ENCODE measurements at regions not wholly inside any gene's neighbourhood (a gene's known extent, or its start where the extent isn't known, plus 50 kb on each side); places are given as distances from the start of the nearest gene placed in this dataset.

DNA sequence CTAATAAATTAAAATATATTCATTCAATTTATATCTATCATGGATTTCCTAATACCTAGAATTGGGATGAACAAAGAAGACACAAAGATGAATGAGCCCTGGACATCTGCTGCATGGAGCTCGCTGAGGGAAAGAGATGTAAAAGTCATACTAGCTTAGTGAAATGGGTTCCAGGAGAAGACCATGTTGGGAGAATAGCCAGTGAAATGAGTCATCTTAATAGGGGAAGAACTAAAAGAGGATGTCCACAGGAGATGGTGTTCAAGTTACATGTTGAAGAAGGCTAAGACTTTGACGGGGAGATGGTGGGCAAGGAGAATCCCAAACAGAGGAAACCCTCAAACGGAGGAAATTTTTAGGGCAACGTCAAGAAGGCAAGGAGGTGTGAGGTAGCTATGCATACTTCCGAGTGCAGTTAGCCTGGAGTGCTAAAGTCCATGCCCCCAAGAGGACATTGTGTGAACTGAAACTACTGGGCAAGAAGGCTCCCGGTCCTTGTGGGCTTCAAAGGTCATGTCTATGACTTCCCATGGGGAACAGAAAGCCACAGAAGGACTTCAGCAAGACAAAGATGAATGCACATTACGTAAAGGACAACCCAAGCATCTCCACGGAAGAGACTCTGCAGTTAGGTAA, 220.5 kb upstream of the CDH11 start:
- no peak overlapping the region for H3K27ac ChIP-seq (ENCODE audit: extremely low read length, insufficient read depth, low read length)
- ChIA-PET CTCF (ENCODE audit: low intra/inter-chr PET ratio, low total read pairs) (no interaction called here), POLR2A (no interaction called here)
- TF ChIP-seq RFX3 (CRISPR knock-in tag; IDR thresholded peaks at IDR 0.05): no peak
- TF ChIP-seq EHMT2 (IDR thresholded peaks at IDR 0.05; ENCODE audit: borderline replicate concordance, low read depth, low read length): no peak
- no peak for TF ChIP-seq ZNF441 (CRISPR knock-in tag; IDR thresholded peaks at IDR 0.05; ENCODE audit: borderline replicate concordance)
- no peak overlapping the region for H2AFZ ChIP-seq (ENCODE audit: low read length)
- intact Hi-C loops (cut with micrococcal nuclease; ENCODE audit: unreplicated experiment): no loop called here
- no peak for DNase-seq (ENCODE audit: low spot score)
- no TSS peak for BruUV-seq (replicated peaks)
- in situ Hi-C loops (cut with HindIII; ENCODE audit: extremely low pct_ligation_motif_present, low pct_unique_long_range_greater_than_20kb): no loop called here
- no peak overlapping the region for H3K4me2 ChIP-seq (ENCODE audit: low read depth, low read length)
- H3K9ac ChIP-seq (ENCODE audit: insufficient read depth, low read depth, low read length): no peak overlapping the region
- 3% methylated on average over 8 of the region's 8 CpGs for whole genome bisulfite sequencing (ENCODE audit: low lambda C conversion rate)
- peaks cover 19% of the 10 kb centered on the region for H3K9me3 ChIP-seq (ENCODE audit: low read length)
- H3K79me2 ChIP-seq (ENCODE audit: insufficient read depth, low read length): no peaks in the 10 kb centered on the region
- no peaks in the 10 kb centered on the region for H3K36me3 ChIP-seq (replicated peaks in 1 of 2; ENCODE audit: control insufficient read depth in 1 of 2, insufficient read depth in 2 of 2, low read length in 2 of 2)
- no peaks in the 10 kb centered on the region for H4K20me1 ChIP-seq (ENCODE audit: insufficient read depth, low read length)
- no peaks in the 10 kb centered on the region for H3K4me1 ChIP-seq (ENCODE audit: insufficient read depth, low read length)
- no peak for FAIRE-seq
- no peaks in the 10 kb centered on the region for H3K27me3 ChIP-seq (ENCODE audit: control insufficient read depth in 1 of 2, insufficient read depth in 2 of 2, low read length in 2 of 2)
- no peak overlapping the region for H3K4me3 ChIP-seq (replicated peaks in 1 of 3; ENCODE audit: insufficient read depth in 1 of 3, low read depth in 2 of 3, low read length in 3 of 3)
- ATAC-seq: peak; percentile 41; the same call in 1 of the 3 replicates

GRCh38 chr16:65339062-65339461, 217.2 kb upstream of the CDH11 start:
- in situ Hi-C loops (cut with HindIII; ENCODE audit: extremely low pct_ligation_motif_present, low pct_unique_long_range_greater_than_20kb) (no loop called here), intact Hi-C loops (cut with micrococcal nuclease; ENCODE audit: unreplicated experiment) (no loop called here)
- ATAC-seq (no peak), DNase-seq (ENCODE audit: low spot score) (no peak), FAIRE-seq (no peak)
- Histone ChIP-seq H3K4me3 (replicated peaks in 1 of 3; ENCODE audit: insufficient read depth in 1 of 3, low read depth in 2 of 3, low read length in 3 of 3) (no peak overlapping the region), H3K9me3 (ENCODE audit: low read length) (peaks cover 13% of the 10 kb centered on the region), H3K27me3 (ENCODE audit: control insufficient read depth in 1 of 2, insufficient read depth in 2 of 2, low read length in 2 of 2) (no peaks in the 10 kb centered on the region), H3K4me2 (ENCODE audit: low read depth, low read length) (no peak overlapping the region), H3K27ac (ENCODE audit: extremely low read length, insufficient read depth, low read length) (no peak overlapping the region), H3K4me1 (ENCODE audit: insufficient read depth, low read length) (no peaks in the 10 kb centered on the region), H3K36me3 (replicated peaks in 1 of 2; ENCODE audit: control insufficient read depth in 1 of 2, insufficient read depth in 2 of 2, low read length in 2 of 2) (no peaks in the 10 kb centered on the region), H3K9ac (ENCODE audit: insufficient read depth, low read depth, low read length) (no peak overlapping the region), H3K79me2 (ENCODE audit: insufficient read depth, low read length) (no peaks in the 10 kb centered on the region), H2AFZ (ENCODE audit: low read length) (no peak overlapping the region), H4K20me1 (ENCODE audit: insufficient read depth, low read length) (no peaks in the 10 kb centered on the region)
- 3% methylated on average over 2 of the region's 2 CpGs for WGBS (ENCODE audit: low lambda C conversion rate)
- TF ChIP-seq, protein P1, sequence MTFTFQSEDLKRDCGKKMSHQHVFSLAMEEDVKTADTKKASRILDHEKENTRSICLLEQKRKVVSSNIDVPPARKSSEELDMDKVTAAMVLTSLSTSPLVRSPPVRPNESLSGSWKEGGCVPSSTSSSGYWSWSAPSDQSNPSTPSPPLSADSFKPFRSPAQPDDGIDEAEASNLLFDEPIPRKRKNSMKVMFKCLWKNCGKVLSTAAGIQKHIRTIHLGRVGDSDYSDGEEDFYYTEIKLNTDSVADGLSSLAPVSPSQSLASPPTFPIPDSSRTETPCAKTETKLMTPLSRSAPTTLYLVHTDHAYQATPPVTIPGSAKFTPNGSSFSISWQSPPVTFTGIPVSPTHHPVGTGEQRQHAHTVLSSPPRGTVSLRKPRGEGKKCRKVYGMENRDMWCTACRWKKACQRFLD (CRISPR knock-in tag; IDR thresholded peaks at IDR 0.05; ENCODE audit: borderline replicate concordance): no peak
- no peak for TF ChIP-seq HOXA3 (CRISPR knock-in tag; IDR thresholded peaks at IDR 0.05)
- no peak for TF ChIP-seq ZNF879 (CRISPR knock-in tag; IDR thresholded peaks at IDR 0.05)
- TF ChIP-seq ZNF576 (CRISPR knock-in tag; IDR thresholded peaks at IDR 0.05): no peak
- no peak for TF ChIP-seq CENPT (CRISPR knock-in tag; IDR thresholded peaks at IDR 0.05; ENCODE audit: low read depth)
- TF ChIP-seq PBX2 (CRISPR knock-in tag; IDR thresholded peaks at IDR 0.05): no peak
- ChIA-PET POLR2A (no interaction called here), CTCF (ENCODE audit: low intra/inter-chr PET ratio, low total read pairs) (no interaction called here)
- BruUV-seq (replicated peaks): no TSS peak
